ENCODE measurements at regions not wholly inside any gene's neighbourhood (a gene's known extent, or its start where the extent isn't known, plus 50 kb on each side); places are given as distances from the start of the nearest gene placed in this dataset.

- TF ChIP-seq POLR2AphosphoS5 (IDR thresholded peaks at IDR 0.05; ENCODE audit: low read depth) (no peak), EZH2 (IDR thresholded peaks at IDR 0.05; ENCODE audit: low read depth, unreplicated experiment) (no peak), CTCF (conservative IDR thresholded peaks at IDR 0.05; ENCODE audit: low read depth in 2 of 2) (no peak), CREB1 (CRISPR knock-in tag; IDR thresholded peaks at IDR 0.05; ENCODE audit: low read depth) (no peak), EZH2phosphoT487 (IDR thresholded peaks at IDR 0.05; ENCODE audit: unreplicated experiment) (no peak), REST (IDR thresholded peaks at IDR 0.05; ENCODE audit: unreplicated experiment) (no peak)
These were observed 124.8 kb downstream of the SIK1 start for GRCh38 chr21:43302062-43302700.

Measured in GM23338 (cell line).